WTC11 (cell line): ENCODE measurements at regions not wholly inside any gene's neighbourhood (a gene's known extent, or its start where the extent isn't known, plus 50 kb on each side); places are given as distances from the start of the nearest gene placed in this dataset.

Experiments used
- CREB1 ChIP-seq: sonication (generic); formaldehyde crosslinking; IDR thresholded peaks from 2 replicates; pipeline ENCODE4 v1.8.0; 2023; ENCODE audit warnings: mild to moderate bottlenecking, missing genetic modification reagents
- FOXJ3 ChIP-seq: sonication (generic); formaldehyde crosslinking; IDR thresholded peaks from 2 replicates; pipeline ENCODE4 v1.9.0; 2021; ENCODE audit warnings: missing genetic modification reagents, mild to moderate bottlenecking, borderline replicate concordance
- FOXP4 ChIP-seq: sonication (generic); formaldehyde crosslinking; IDR thresholded peaks from 2 replicates; pipeline ENCODE4 v1.8.0; 2022; ENCODE audit warnings: mild to moderate bottlenecking, missing genetic modification reagents
- IRF1 ChIP-seq: sonication (generic); formaldehyde crosslinking; IDR thresholded peaks from 2 replicates; pipeline ENCODE4 v1.8.0; 2023; ENCODE audit warnings: missing genetic modification reagents
- NR2C2 ChIP-seq: sonication (generic); formaldehyde crosslinking; IDR thresholded peaks from 2 replicates; pipeline ENCODE4 v1.8.0; 2022; ENCODE audit warnings: mild to moderate bottlenecking, missing genetic modification reagents
- PRDM15 ChIP-seq: sonication (generic); formaldehyde crosslinking; IDR thresholded peaks from 2 replicates; pipeline ENCODE4 v1.8.0; 2022; ENCODE audit warnings: missing genetic modification reagents
- RORB ChIP-seq: fragments of 250-450 bp; sonication (Bioruptor Pico); IDR thresholded peaks from 2 replicates; pipeline ENCODE4 v1.9.0; 2021; ENCODE audit warnings: mild to moderate bottlenecking
- ZNF423 ChIP-seq: fragments of 250-450 bp; sonication (Bioruptor Pico); IDR thresholded peaks from 2 replicates; pipeline ENCODE4 v2.1.2; 2022; ENCODE audit warnings: mild to moderate bottlenecking, moderate library complexity
- TF ChIP-seq, protein P1 (sequence below): sonication (generic); formaldehyde crosslinking; IDR thresholded peaks from 2 replicates; pipeline ENCODE4 v1.8.1; 2023; ENCODE audit warnings: mild to moderate bottlenecking, missing genetic modification reagents
- TF ChIP-seq, protein P2 (sequence below): fragments of 200-600 bp; IDR thresholded peaks from 2 replicates; pipeline ENCODE4 v1.8.0; 2022; ENCODE audit warnings: antibody characterized with exemption
- TF ChIP-seq, protein P3 (sequence below): sonication (generic); formaldehyde crosslinking; IDR thresholded peaks from 2 replicates; pipeline ENCODE4 v1.8.1; 2022; ENCODE audit warnings: missing genetic modification reagents, borderline replicate concordance
- TF ChIP-seq, protein P4 (sequence below): sonication (generic); formaldehyde crosslinking; IDR thresholded peaks from 2 replicates; pipeline ENCODE4 v1.8.1; 2022; ENCODE audit warnings: low read depth, missing genetic modification reagents, borderline replicate concordance
- TF ChIP-seq, protein P5 (sequence below): sonication (generic); formaldehyde crosslinking; IDR thresholded peaks from 2 replicates; pipeline ENCODE4 v1.8.1; 2022; ENCODE audit warnings: mild to moderate bottlenecking, moderate library complexity, missing genetic modification reagents

GRCh38 chr12:89927226-89927698 is 218.6 kb upstream of the ATP2B1 start (continued):
- TF ChIP-seq, protein P1, sequence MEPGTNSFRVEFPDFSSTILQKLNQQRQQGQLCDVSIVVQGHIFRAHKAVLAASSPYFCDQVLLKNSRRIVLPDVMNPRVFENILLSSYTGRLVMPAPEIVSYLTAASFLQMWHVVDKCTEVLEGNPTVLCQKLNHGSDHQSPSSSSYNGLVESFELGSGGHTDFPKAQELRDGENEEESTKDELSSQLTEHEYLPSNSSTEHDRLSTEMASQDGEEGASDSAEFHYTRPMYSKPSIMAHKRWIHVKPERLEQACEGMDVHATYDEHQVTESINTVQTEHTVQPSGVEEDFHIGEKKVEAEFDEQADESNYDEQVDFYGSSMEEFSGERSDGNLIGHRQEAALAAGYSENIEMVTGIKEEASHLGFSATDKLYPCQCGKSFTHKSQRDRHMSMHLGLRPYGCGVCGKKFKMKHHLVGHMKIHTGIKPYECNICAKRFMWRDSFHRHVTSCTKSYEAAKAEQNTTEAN (CRISPR knock-in tag): no peak
- TF ChIP-seq ZNF423 (no peak), RORB (CRISPR knock-in tag) (no peak), FOXJ3 (CRISPR knock-in tag) (no peak), CREB1 (CRISPR knock-in tag) (no peak), FOXP4 (no peak), PRDM15 (CRISPR knock-in tag) (no peak), NR2C2 (CRISPR knock-in tag) (no peak), IRF1 (CRISPR knock-in tag) (no peak)
- TF ChIP-seq, protein P2, sequence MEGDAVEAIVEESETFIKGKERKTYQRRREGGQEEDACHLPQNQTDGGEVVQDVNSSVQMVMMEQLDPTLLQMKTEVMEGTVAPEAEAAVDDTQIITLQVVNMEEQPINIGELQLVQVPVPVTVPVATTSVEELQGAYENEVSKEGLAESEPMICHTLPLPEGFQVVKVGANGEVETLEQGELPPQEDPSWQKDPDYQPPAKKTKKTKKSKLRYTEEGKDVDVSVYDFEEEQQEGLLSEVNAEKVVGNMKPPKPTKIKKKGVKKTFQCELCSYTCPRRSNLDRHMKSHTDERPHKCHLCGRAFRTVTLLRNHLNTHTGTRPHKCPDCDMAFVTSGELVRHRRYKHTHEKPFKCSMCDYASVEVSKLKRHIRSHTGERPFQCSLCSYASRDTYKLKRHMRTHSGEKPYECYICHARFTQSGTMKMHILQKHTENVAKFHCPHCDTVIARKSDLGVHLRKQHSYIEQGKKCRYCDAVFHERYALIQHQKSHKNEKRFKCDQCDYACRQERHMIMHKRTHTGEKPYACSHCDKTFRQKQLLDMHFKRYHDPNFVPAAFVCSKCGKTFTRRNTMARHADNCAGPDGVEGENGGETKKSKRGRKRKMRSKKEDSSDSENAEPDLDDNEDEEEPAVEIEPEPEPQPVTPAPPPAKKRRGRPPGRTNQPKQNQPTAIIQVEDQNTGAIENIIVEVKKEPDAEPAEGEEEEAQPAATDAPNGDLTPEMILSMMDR: no peak
- TF ChIP-seq, protein P3, sequence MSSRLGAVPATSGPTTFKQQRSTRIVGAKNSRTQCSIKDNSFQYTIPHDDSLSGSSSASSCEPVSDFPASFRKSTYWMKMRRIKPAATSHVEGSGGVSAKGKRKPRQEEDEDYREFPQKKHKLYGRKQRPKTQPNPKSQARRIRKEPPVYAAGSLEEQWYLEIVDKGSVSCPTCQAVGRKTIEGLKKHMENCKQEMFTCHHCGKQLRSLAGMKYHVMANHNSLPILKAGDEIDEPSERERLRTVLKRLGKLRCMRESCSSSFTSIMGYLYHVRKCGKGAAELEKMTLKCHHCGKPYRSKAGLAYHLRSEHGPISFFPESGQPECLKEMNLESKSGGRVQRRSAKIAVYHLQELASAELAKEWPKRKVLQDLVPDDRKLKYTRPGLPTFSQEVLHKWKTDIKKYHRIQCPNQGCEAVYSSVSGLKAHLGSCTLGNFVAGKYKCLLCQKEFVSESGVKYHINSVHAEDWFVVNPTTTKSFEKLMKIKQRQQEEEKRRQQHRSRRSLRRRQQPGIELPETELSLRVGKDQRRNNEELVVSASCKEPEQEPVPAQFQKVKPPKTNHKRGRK: no peak
- TF ChIP-seq, protein P4, sequence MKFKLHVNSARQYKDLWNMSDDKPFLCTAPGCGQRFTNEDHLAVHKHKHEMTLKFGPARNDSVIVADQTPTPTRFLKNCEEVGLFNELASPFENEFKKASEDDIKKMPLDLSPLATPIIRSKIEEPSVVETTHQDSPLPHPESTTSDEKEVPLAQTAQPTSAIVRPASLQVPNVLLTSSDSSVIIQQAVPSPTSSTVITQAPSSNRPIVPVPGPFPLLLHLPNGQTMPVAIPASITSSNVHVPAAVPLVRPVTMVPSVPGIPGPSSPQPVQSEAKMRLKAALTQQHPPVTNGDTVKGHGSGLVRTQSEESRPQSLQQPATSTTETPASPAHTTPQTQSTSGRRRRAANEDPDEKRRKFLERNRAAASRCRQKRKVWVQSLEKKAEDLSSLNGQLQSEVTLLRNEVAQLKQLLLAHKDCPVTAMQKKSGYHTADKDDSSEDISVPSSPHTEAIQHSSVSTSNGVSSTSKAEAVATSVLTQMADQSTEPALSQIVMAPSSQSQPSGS (CRISPR knock-in tag): no peak
- TF ChIP-seq, protein P5, sequence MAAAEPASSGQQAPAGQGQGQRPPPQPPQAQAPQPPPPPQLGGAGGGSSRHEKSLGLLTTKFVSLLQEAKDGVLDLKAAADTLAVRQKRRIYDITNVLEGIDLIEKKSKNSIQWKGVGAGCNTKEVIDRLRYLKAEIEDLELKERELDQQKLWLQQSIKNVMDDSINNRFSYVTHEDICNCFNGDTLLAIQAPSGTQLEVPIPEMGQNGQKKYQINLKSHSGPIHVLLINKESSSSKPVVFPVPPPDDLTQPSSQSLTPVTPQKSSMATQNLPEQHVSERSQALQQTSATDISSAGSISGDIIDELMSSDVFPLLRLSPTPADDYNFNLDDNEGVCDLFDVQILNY (CRISPR knock-in tag): no peak
